Activated naive CD8-positive, alpha-beta T cell treated with anti-CD3 and anti-CD28 coated beads, Interleukin-2, amount 10 ng/mL, durations not matched to agents 7 days and 5 days (primary cell): ENCODE measurements at regions not wholly inside any gene's neighbourhood (a gene's known extent, or its start where the extent isn't known, plus 50 kb on each side); places are given as distances from the start of the nearest gene placed in this dataset.
"Not testable (repeated sequence)": the region's sequence is repeated elsewhere in the genome, so short reads cannot be mapped to it uniquely, and the experiment has no call there.

Experiments used
- ATAC-seq: fragments of 150-1000 bp; cut with Tn5 transposase; one replicate; pipeline ENCODE4 v1.10.0; 2021; ENCODE audit warnings: low read depth, moderate library complexity
- POLR2A ChIA-PET: fragments of 350-600 bp; sonication (Branson Sonifier 250); formaldehyde crosslinking; loops from one replicate; lab custom pipeline; 2021; ENCODE audit warnings: antibody characterized with exemption; lab: Charles Lee
- DNase-seq: peaks from one replicate; pipeline ENCODE4 v3.0.0; 2021
- H3K27ac Mint-ChIP-seq: one replicate; pipeline ENCODE4 v1.8.0; 2022; ENCODE audit warnings: mild to moderate bottlenecking, mixed read lengths
- H3K27me3 Mint-ChIP-seq: one replicate; pipeline ENCODE4 v1.8.0; 2022; ENCODE audit warnings: mild to moderate bottlenecking, moderate library complexity, mixed read lengths
- H3K36me3 Mint-ChIP-seq: one replicate; pipeline ENCODE4 v1.8.0; 2021; ENCODE audit warnings: mild to moderate bottlenecking, mixed read lengths
- H3K4me1 Mint-ChIP-seq: one replicate; pipeline ENCODE4 v1.8.0; 2021; ENCODE audit warnings: mixed read lengths
- H3K4me3 Mint-ChIP-seq: one replicate; pipeline ENCODE4 v1.8.0; 2022; ENCODE audit warnings: mild to moderate bottlenecking, moderate library complexity, mixed read lengths
- H3K9me3 Mint-ChIP-seq: one replicate; pipeline ENCODE4 v1.8.0; 2021; ENCODE audit warnings: mixed read lengths

- POLR2A ChIA-PET = no interaction called here
- Mint-ChIP-seq H3K4me3 (no peak overlapping the region), H3K27me3 (no peaks in the 10 kb centered on the region), H3K27ac (no peak overlapping the region), H3K9me3 (peaks cover 4% of the 10 kb centered on the region), H3K4me1 (no peaks in the 10 kb centered on the region), H3K36me3 (no peaks in the 10 kb centered on the region)
- ATAC-seq (no peak), DNase-seq (no peak)
Measured at GRCh38 chr5:18533137-18533536, 898.9 kb downstream of the TAF11L14 start.

DNA sequence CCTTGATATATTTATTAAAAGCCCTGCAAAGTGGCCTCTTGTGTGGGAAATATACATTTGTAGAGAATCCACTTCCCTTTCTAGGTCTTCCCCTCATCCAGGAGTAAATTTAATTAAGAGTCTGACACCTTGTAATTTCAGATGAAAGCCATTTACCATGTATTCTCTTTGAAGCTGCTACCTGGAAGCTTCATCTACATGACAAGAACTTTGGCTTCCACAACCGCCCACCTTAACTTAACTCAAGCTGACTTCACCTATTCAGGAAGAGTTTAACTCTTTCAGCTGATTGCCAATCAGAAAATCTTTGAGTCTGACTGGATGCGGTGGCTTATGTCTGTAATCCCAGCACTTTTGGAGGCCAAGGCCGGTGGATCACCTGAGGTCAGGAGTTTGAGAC is 899.9 kb downstream of the TAF11L14 start:
- DNase-seq (no peak), ATAC-seq (no peak)
- H3K36me3 Mint-ChIP-seq = no peaks in the 10 kb centered on the region
- POLR2A ChIA-PET = no interaction called here
- peaks cover 4% of the 10 kb centered on the region for H3K9me3 Mint-ChIP-seq
- H3K4me1 Mint-ChIP-seq = no peaks in the 10 kb centered on the region
- H3K27ac Mint-ChIP-seq = no peak overlapping the region
- H3K4me3 Mint-ChIP-seq = no peak overlapping the region
- H3K27me3 Mint-ChIP-seq = no peaks in the 10 kb centered on the region

- H3K4me1 Mint-ChIP-seq, DNase-seq: not testable (repeated sequence)
Measured at GRCh38 chr5:18535753-18536152, 901.5 kb downstream of the TAF11L14 start.

DNA sequence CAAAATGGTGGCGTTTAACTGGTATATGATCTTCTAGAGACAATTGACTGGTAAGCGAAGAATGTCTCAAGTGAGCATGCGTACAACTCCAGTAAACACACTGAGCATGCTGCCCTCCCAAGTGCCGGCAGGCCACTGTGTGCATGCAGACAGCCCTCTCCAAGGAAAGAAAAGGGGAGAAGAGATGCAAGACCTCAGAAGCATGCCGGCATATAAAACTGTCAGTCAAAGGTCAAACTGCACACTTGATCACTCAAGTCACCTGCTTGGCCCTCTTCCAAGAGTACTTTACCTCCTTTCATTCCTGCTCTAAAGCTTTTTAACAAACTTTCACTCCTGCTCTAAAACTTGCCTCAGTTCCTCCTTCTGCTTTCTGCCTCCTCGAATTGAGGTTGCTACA is 910.2 kb downstream of the TAF11L14 start:
- Mint-ChIP-seq H3K9me3 (peaks cover 4% of the 10 kb centered on the region), H3K27ac (no peak overlapping the region), H3K4me1 (no peaks in the 10 kb centered on the region), H3K27me3 (no peaks in the 10 kb centered on the region), H3K36me3 (no peaks in the 10 kb centered on the region), H3K4me3 (no peak overlapping the region)
- DNase-seq = no peak
- ATAC-seq = no peak
- POLR2A ChIA-PET = no interaction called here

More at GRCh38 chr5:18535753-18536152, 901.5 kb downstream of the TAF11L14 start:
- H3K27ac Mint-ChIP-seq, H3K9me3 Mint-ChIP-seq, H3K27me3 Mint-ChIP-seq, H3K4me3 Mint-ChIP-seq, ATAC-seq, H3K36me3 Mint-ChIP-seq, POLR2A ChIA-PET: not testable (repeated sequence)

DNA sequence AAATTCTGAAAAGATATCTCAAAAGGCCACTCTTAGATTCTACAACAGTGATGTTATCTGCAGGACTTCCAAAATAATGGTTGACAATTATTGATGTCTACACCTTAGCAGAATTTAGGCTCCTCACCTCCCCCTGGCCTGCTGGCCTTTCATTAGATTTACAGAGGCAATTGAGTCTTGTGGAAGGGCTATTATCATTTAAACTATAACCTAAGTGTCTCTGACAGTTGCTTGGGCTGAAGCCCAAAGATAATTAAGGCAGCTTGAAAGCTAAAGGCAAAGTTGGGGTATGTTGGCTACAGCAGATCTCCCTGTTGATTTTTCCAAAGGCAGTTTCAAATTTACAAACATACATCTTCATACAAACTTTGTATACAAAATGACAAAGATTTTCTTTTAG is 912.3 kb downstream of the TAF11L14 start:
- POLR2A ChIA-PET = no interaction called here
- H3K27ac Mint-ChIP-seq = no peak overlapping the region

GRCh38 chr5:18551716-18552115 is 917.5 kb downstream of the TAF11L14 start:
- ATAC-seq (no peak), DNase-seq (no peak)
- Mint-ChIP-seq H3K36me3 (no peaks in the 10 kb centered on the region), H3K27me3 (no peaks in the 10 kb centered on the region), H3K4me1 (no peaks in the 10 kb centered on the region), H3K9me3 (peaks cover 6% of the 10 kb centered on the region), H3K27ac (no peak overlapping the region), H3K4me3 (no peak overlapping the region)
- POLR2A ChIA-PET = no interaction called here

More for the DNA sequence above, 912.3 kb downstream of the TAF11L14 start:
- no peaks in the 10 kb centered on the region for H3K27me3 Mint-ChIP-seq
- peaks cover 5% of the 10 kb centered on the region for H3K9me3 Mint-ChIP-seq
- no peak for DNase-seq
- no peak for ATAC-seq
- H3K36me3 Mint-ChIP-seq = no peaks in the 10 kb centered on the region
- no peak overlapping the region for H3K4me3 Mint-ChIP-seq
- no peaks in the 10 kb centered on the region for H3K4me1 Mint-ChIP-seq

GRCh38 chr5:18553269-18553668 is 919.0 kb downstream of the TAF11L14 start:
- POLR2A ChIA-PET = no interaction called here
- Mint-ChIP-seq H3K9me3 (peaks cover 3% of the 10 kb centered on the region), H3K4me3 (no peak overlapping the region), H3K4me1 (no peaks in the 10 kb centered on the region), H3K27me3 (no peaks in the 10 kb centered on the region), H3K36me3 (no peaks in the 10 kb centered on the region), H3K27ac (no peak overlapping the region)
- no peak for DNase-seq
- ATAC-seq = no peak

GRCh38 chr5:18560602-18561001 is 926.3 kb downstream of the TAF11L14 start:
- ATAC-seq (no peak), DNase-seq (no peak)
- H3K36me3 Mint-ChIP-seq = no peaks in the 10 kb centered on the region
- no peak overlapping the region for H3K4me3 Mint-ChIP-seq
- no peak overlapping the region for H3K27ac Mint-ChIP-seq
- H3K9me3 Mint-ChIP-seq = no peaks in the 10 kb centered on the region
- POLR2A ChIA-PET = no interaction called here
- H3K4me1 Mint-ChIP-seq = no peaks in the 10 kb centered on the region
- H3K27me3 Mint-ChIP-seq = no peaks in the 10 kb centered on the region

DNA sequence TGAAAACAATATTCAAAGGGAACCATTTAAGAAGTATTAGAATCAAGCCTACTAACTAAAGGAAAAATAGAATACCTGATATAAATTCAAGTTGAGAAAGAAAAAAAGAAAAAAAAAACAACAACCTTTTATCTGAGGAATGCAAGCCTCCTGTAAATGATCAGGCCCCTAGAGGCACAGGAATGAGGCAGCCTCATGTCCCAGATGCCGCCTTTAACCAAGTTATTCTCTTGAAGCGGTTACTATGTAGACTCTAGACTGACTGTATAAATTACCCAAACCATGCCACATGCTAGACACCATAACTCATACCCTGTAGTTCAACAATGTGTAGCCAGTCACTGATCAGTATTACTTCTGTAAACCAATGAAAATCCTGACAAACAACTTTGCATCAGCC is 929.6 kb downstream of the TAF11L14 start:
- no peak overlapping the region for H3K4me3 Mint-ChIP-seq
- POLR2A ChIA-PET = no interaction called here
- DNase-seq (no peak), ATAC-seq (no peak)
- H3K36me3 Mint-ChIP-seq = no peaks in the 10 kb centered on the region
- no peaks in the 10 kb centered on the region for H3K27me3 Mint-ChIP-seq
- no peak overlapping the region for H3K27ac Mint-ChIP-seq
- peaks cover 1% of the 10 kb centered on the region for H3K9me3 Mint-ChIP-seq
- no peaks in the 10 kb centered on the region for H3K4me1 Mint-ChIP-seq

GRCh38 chr5:18566671-18567070 is 932.4 kb downstream of the TAF11L14 start:
- ATAC-seq = no peak
- DNase-seq = no peak
- peaks cover 4% of the 10 kb centered on the region for H3K9me3 Mint-ChIP-seq
- H3K27me3 Mint-ChIP-seq = no peaks in the 10 kb centered on the region
- H3K36me3 Mint-ChIP-seq = no peaks in the 10 kb centered on the region
- no peak overlapping the region for H3K4me3 Mint-ChIP-seq
- no peak overlapping the region for H3K27ac Mint-ChIP-seq
- POLR2A ChIA-PET = no interaction called here
- H3K4me1 Mint-ChIP-seq = no peaks in the 10 kb centered on the region

- no peak for ATAC-seq
- no peaks in the 10 kb centered on the region for H3K27me3 Mint-ChIP-seq
Measured at GRCh38 chr5:18576586-18576985, 942.3 kb downstream of the TAF11L14 start.

DNA sequence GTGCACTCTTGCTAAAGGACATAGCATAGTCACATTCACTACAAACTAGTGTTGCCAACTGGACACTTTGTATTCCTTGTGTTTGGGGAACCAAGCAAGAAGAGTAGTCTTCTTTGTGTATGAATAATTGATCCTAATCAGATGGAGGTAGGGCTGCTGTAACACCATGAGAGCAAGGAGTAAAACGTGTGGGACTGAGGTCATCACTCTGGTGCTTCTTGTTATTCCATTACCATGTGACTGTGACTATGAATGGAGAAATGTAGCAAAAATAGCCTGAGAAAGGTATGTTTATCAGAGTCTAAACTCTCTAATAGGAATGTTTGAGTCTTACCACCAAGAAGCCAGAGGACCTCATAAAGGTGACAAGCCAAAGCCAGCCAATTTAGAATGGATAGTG is 966.9 kb downstream of the TAF11L14 start:
- no peaks in the 10 kb centered on the region for H3K36me3 Mint-ChIP-seq
- no peak overlapping the region for H3K4me3 Mint-ChIP-seq
- H3K27ac Mint-ChIP-seq = no peak overlapping the region
- H3K9me3 Mint-ChIP-seq = no peaks in the 10 kb centered on the region
- POLR2A ChIA-PET = no interaction called here
- H3K4me1 Mint-ChIP-seq = no peaks in the 10 kb centered on the region
- DNase-seq (no peak), ATAC-seq (no peak)
- no peaks in the 10 kb centered on the region for H3K27me3 Mint-ChIP-seq

More at GRCh38 chr5:18576586-18576985, 942.3 kb downstream of the TAF11L14 start:
- Mint-ChIP-seq H3K4me1 (no peaks in the 10 kb centered on the region), H3K4me3 (no peak overlapping the region), H3K36me3 (no peaks in the 10 kb centered on the region), H3K9me3 (peaks cover 1% of the 10 kb centered on the region), H3K27ac (no peak overlapping the region)
- DNase-seq = no peak
- POLR2A ChIA-PET = no interaction called here

- no peak for ATAC-seq
- no peaks in the 10 kb centered on the region for H3K36me3 Mint-ChIP-seq
- DNase-seq = no peak
- POLR2A ChIA-PET = no interaction called here
- no peaks in the 10 kb centered on the region for H3K9me3 Mint-ChIP-seq
- H3K27me3 Mint-ChIP-seq = no peaks in the 10 kb centered on the region
- no peak overlapping the region for H3K27ac Mint-ChIP-seq
- H3K4me1 Mint-ChIP-seq = no peaks in the 10 kb centered on the region
- no peak overlapping the region for H3K4me3 Mint-ChIP-seq
Measured at GRCh38 chr5:18602402-18602801, 968.1 kb downstream of the TAF11L14 start.

DNA sequence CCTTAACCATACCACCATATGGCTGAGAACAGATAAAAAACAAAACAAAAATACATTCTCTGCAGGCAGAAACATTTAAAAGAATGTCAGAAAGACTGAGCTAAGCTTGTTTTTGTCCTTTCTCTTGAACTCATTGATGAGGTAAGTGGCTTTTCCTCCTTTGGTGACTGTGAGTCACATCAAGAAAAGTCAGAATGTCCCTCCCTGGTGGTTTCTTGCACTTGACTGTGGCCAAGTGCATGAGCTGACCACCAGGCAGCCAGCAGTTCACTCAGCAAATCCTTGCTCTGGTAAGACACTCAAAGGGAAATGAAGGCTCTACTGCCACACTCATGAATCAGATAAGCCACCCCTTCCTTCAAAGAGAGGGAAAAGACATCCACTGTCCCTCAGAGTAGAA is 970.9 kb downstream of the TAF11L14 start:
- H3K4me1 Mint-ChIP-seq = no peaks in the 10 kb centered on the region
- H3K36me3 Mint-ChIP-seq = no peaks in the 10 kb centered on the region
- no peak for DNase-seq
- POLR2A ChIA-PET = no interaction called here
- no peaks in the 10 kb centered on the region for H3K27me3 Mint-ChIP-seq
- H3K4me3 Mint-ChIP-seq = no peak overlapping the region
- no peak overlapping the region for H3K27ac Mint-ChIP-seq
- no peaks in the 10 kb centered on the region for H3K9me3 Mint-ChIP-seq
- no peak for ATAC-seq

- no peak overlapping the region for H3K4me3 Mint-ChIP-seq
- H3K27me3 Mint-ChIP-seq = no peaks in the 10 kb centered on the region
- POLR2A ChIA-PET = no interaction called here
- no peaks in the 10 kb centered on the region for H3K4me1 Mint-ChIP-seq
- no peaks in the 10 kb centered on the region for H3K36me3 Mint-ChIP-seq
- ATAC-seq (no peak), DNase-seq (no peak)
- no peak overlapping the region for H3K27ac Mint-ChIP-seq
- H3K9me3 Mint-ChIP-seq = no peaks in the 10 kb centered on the region
Measured at GRCh38 chr5:18607570-18607969, 973.3 kb downstream of the TAF11L14 start.
